Upper lobe of left lung (tissue), 6 donors: ENCODE measurements at regions not wholly inside any gene's neighbourhood (a gene's known extent, or its start where the extent isn't known, plus 50 kb on each side); places are given as distances from the start of the nearest gene placed in this dataset.

Experiments
- ATAC-seq, 2 donors: fragments of 200-7000 bp; cut with Tn5 transposase; one replicate each; pipeline ENCODE4 v1.9.1; 2022; ENCODE audit warnings: mild to moderate bottlenecking in 2 of 2, moderate library complexity in 2 of 2; ENCODE audit not compliant: low FRiP score in 2 of 2
- DNase-seq, 2 donors: peaks; one replicate each; pipeline ENCODE4 v3.0.0-alpha.2; 2019 to 2020
- H3K27ac ChIP-seq, 4 donors: fragments of 200-600 bp; sonication (generic); one replicate each; pipeline ENCODE4 v1.5.1; 2016 to 2019
- H3K27me3 ChIP-seq, 4 donors: fragments of 200-600 bp; sonication (generic); one replicate each; pipeline ENCODE4 v1.5.1; 2017 to 2019
- H3K36me3 ChIP-seq, 4 donors: fragments of 200-600 bp; sonication (generic); one replicate each; pipeline ENCODE4 v1.5.1; 2016 to 2019
- H3K4me1 ChIP-seq, 4 donors: fragments of 200-600 bp; sonication (generic); one replicate each; pipeline ENCODE4 v1.5.1; 2018 to 2019
- H3K4me3 ChIP-seq, 4 donors: fragments of 200-600 bp; sonication (generic); one replicate each; pipeline ENCODE4 v1.5.1; 2017 to 2019; ENCODE audit warnings: mild to moderate bottlenecking in 2 of 4, moderate library complexity in 1 of 4
- H3K9me3 ChIP-seq, 4 donors: fragments of 200-600 bp; sonication (generic); one replicate each; pipeline ENCODE4 v1.5.1; 2018 to 2019
- EP300 ChIP-seq, 4 donors: sonication (generic); formaldehyde crosslinking; IDR thresholded peaks; one replicate each; pipeline ENCODE4 v1.5.1; 2017; ENCODE audit warnings: antibody characterized with exemption in 4 of 4, control low read depth in 2 of 4
- POLR2A ChIP-seq, 4 donors: fragments of 450-650 bp; IDR thresholded peaks; one replicate each; pipeline ENCODE4 v1.5.1; 2016 to 2017; ENCODE audit warnings: antibody characterized with exemption in 4 of 4, mild to moderate bottlenecking in 2 of 4
- POLR2AphosphoS5 ChIP-seq, 2 donors: sonication (generic); formaldehyde crosslinking; IDR thresholded peaks; one replicate each; pipeline ENCODE4 v1.5.1; 2017; ENCODE audit warnings: antibody characterized with exemption in 2 of 2
- WGBS, 2 donors: methylation state at CpG; one replicate each; pipeline ENCODE4 v1.1.5; 2017 to 2018; 5-methylcytosine and 5-hydroxymethylcytosine counted together
- TF ChIP-seq, protein P1 (sequence below), 6 experiments: fragments of 450-650 bp in 4 of 6; fragments of 200-600 bp in 2 of 6; sonication (generic) in 2 of 6; IDR thresholded peaks; one replicate each; pipeline ENCODE4 v1.5.1; 2016 to 2019; ENCODE audit warnings: antibody characterized with exemption in 6 of 6
- donor health status: DM: no; HTN: no; CAD: no; lungs with moderate emphysema.
- donor health status: DM: no; HTN: yes; CAD: no; lungs with severe emphysema.

GRCh38 chr21:32917362-32918135 is 108.2 kb upstream of the OLIG2 start:
- no peak for TF ChIP-seq POLR2AphosphoS5 (IDR thresholded peaks at IDR 0.05)
- TF ChIP-seq POLR2A (IDR thresholded peaks at IDR 0.05): no peak
- TF ChIP-seq EP300 (IDR thresholded peaks at IDR 0.05): no peak
- TF ChIP-seq, protein P1, sequence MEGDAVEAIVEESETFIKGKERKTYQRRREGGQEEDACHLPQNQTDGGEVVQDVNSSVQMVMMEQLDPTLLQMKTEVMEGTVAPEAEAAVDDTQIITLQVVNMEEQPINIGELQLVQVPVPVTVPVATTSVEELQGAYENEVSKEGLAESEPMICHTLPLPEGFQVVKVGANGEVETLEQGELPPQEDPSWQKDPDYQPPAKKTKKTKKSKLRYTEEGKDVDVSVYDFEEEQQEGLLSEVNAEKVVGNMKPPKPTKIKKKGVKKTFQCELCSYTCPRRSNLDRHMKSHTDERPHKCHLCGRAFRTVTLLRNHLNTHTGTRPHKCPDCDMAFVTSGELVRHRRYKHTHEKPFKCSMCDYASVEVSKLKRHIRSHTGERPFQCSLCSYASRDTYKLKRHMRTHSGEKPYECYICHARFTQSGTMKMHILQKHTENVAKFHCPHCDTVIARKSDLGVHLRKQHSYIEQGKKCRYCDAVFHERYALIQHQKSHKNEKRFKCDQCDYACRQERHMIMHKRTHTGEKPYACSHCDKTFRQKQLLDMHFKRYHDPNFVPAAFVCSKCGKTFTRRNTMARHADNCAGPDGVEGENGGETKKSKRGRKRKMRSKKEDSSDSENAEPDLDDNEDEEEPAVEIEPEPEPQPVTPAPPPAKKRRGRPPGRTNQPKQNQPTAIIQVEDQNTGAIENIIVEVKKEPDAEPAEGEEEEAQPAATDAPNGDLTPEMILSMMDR (IDR thresholded peaks at IDR 0.05): no peak
- DNase-seq (peak in 1 of 2 donors; percentile 21), ATAC-seq (peak in 1 of 2 donors; percentile 19)
- no peak overlapping the region for H3K4me3 ChIP-seq
- H3K27me3 ChIP-seq: no peaks in the 10 kb centered on the region
- H3K9me3 ChIP-seq: no peaks in the 10 kb centered on the region
- peaks cover 0 to 6% (median 6%) of the 10 kb centered on the region in 4 donors for H3K4me1 ChIP-seq
- 69 to 78% methylated on average over 10 of the region's 10 CpGs for WGBS, 2 donors
- no peak overlapping the region for H3K27ac ChIP-seq
- no peaks in the 10 kb centered on the region for H3K36me3 ChIP-seq

DNA sequence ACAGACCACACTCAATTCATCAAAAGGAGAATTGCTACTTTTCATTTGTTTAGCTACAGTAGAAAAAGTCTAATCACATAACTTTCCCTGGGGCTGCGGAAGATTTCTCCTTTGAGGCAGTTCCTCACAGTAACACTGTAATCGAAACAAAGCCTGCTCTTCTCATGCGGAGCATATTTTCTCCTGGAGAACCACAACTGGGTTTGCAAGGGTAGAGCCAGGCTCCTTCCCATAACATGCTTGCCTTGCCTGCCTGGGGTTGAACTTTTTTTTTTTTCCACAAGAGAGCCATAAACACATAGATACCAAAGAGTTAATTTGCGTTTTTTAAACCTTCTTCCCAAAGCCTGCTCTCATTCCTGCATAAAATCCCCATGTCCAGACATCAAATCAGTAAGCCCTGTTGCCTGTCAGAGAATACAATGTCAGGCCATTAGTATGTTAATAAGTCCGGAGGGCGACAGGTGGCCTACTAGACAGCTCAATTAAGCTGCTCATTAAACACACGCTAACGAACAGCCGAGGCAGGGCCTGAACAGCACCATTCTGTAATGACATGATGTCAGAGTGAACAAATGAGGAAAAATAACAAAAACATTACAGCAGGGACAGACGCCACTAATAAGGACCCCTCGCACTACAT is 107.1 kb upstream of the OLIG2 start:
- 88% methylated on average over 11 of the region's 11 CpGs for WGBS, 2 donors

GRCh38 chr21:32920474-32920873 is 105.3 kb upstream of the OLIG2 start:
- Histone ChIP-seq H3K27me3 (no peaks in the 10 kb centered on the region), H3K9me3 (peaks cover 0 to 5% (median 3%) of the 10 kb centered on the region in 4 donors), H3K36me3 (no peaks in the 10 kb centered on the region), H3K4me1 (peaks cover 0 to 6% (median 6%) of the 10 kb centered on the region in 4 donors), H3K27ac (no peak overlapping the region), H3K4me3 (no peak overlapping the region)
- ATAC-seq: no peak
- DNase-seq: no peak
- WGBS, 2 donors: 83 to 85% methylated on average over 5 of the region's 5 CpGs
- TF ChIP-seq POLR2AphosphoS5 (IDR thresholded peaks at IDR 0.05): no peak
- TF ChIP-seq, protein P1 (IDR thresholded peaks at IDR 0.05): no peak
- no peak for TF ChIP-seq EP300 (IDR thresholded peaks at IDR 0.05)
- no peak for TF ChIP-seq POLR2A (IDR thresholded peaks at IDR 0.05)

More for the DNA sequence above, 107.1 kb upstream of the OLIG2 start:
- Histone ChIP-seq H3K4me3 (no peak overlapping the region), H3K36me3 (no peaks in the 10 kb centered on the region), H3K27me3 (no peaks in the 10 kb centered on the region), H3K4me1 (peaks cover 0 to 6% (median 6%) of the 10 kb centered on the region in 4 donors), H3K9me3 (no peaks in the 10 kb centered on the region), H3K27ac (no peak overlapping the region)
- DNase-seq (no peak), ATAC-seq (no peak)
- TF ChIP-seq POLR2A (IDR thresholded peaks at IDR 0.05): no peak
- no peak for TF ChIP-seq POLR2AphosphoS5 (IDR thresholded peaks at IDR 0.05)
- TF ChIP-seq, protein P1 (IDR thresholded peaks at IDR 0.05): no peak
- TF ChIP-seq EP300 (IDR thresholded peaks at IDR 0.05): no peak

DNA sequence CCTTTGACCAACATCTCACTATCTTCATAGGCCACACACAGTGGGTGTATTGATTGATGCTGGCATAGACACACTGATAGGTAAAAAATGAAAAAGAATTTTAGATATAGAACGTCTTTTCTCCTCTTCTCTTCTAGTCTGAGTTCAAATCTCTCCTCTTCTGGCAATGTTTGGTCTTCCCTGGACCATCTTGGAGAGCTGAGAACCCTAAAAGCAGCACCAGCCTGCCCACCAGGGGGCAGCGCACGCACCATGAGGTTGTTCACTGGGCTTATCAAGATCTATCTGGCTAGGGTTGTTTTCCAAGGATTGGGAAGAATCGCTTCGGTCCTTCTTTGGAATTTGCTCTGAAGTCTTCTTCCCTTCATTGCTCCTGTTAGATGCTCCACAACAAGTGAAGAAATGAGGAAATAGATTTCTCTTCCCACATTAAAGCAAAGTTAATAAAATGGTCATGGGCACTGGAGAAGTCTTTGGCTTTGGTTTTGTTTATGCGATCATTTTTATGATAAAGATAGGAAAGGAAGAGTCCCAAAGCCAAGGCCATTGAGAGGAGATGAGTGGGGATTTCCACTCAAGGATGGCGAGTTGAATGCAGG is 104.0 kb upstream of the OLIG2 start:
- H3K36me3 ChIP-seq: no peaks in the 10 kb centered on the region
- no peaks in the 10 kb centered on the region for H3K27me3 ChIP-seq
- no peak overlapping the region for H3K4me3 ChIP-seq
- WGBS, 2 donors: 78 to 80% methylated on average over 7 of the region's 7 CpGs
- H3K4me1 ChIP-seq: peaks cover 0 to 6% (median 6%) of the 10 kb centered on the region in 4 donors
- ATAC-seq (no peak), DNase-seq (peak; percentile 44 to 86)
- no peak for TF ChIP-seq EP300 (IDR thresholded peaks at IDR 0.05)
- TF ChIP-seq POLR2AphosphoS5 (IDR thresholded peaks at IDR 0.05): no peak
- TF ChIP-seq, protein P1 (IDR thresholded peaks at IDR 0.05): peak in 4 of 6 experiments; percentile 5 to 17 (median 14)
- no peak for TF ChIP-seq POLR2A (IDR thresholded peaks at IDR 0.05)
- peaks cover 3 to 6% (median 5%) of the 10 kb centered on the region in 4 donors for H3K9me3 ChIP-seq
- H3K27ac ChIP-seq: no peak overlapping the region
